WTC11 (cell line): ENCODE measurements at regions not wholly inside any gene's neighbourhood (a gene's known extent, or its start where the extent isn't known, plus 50 kb on each side); places are given as distances from the start of the nearest gene placed in this dataset.

Experiments used
- CREB1 ChIP-seq: sonication (generic); formaldehyde crosslinking; IDR thresholded peaks from 2 replicates; pipeline ENCODE4 v1.8.0; 2023; ENCODE audit warnings: mild to moderate bottlenecking, missing genetic modification reagents
- ETV6 ChIP-seq: sonication (generic); formaldehyde crosslinking; IDR thresholded peaks from 2 replicates; pipeline ENCODE4 v1.8.1; 2022; ENCODE audit warnings: mild to moderate bottlenecking, missing genetic modification reagents
- SP1 ChIP-seq: sonication (generic); formaldehyde crosslinking; conservative IDR thresholded peaks from 2 replicates; pipeline ENCODE4 v1.8.1; 2022; ENCODE audit warnings: missing genetic modification reagents
- TEAD4 ChIP-seq: sonication (generic); formaldehyde crosslinking; IDR thresholded peaks from 2 replicates; pipeline ENCODE4 v1.8.0; 2022; ENCODE audit warnings: mild to moderate bottlenecking, missing genetic modification reagents
- ZNF263 ChIP-seq: sonication (generic); formaldehyde crosslinking; IDR thresholded peaks from 2 replicates; pipeline ENCODE4 v1.8.1; 2022; ENCODE audit warnings: low read depth, mild to moderate bottlenecking, moderate library complexity, missing genetic modification reagents
- TF ChIP-seq, protein P1 (sequence below): fragments of 200-600 bp; IDR thresholded peaks from 2 replicates; pipeline ENCODE4 v1.8.0; 2022; ENCODE audit warnings: antibody characterized with exemption
- TF ChIP-seq, protein P2 (sequence below): sonication (generic); formaldehyde crosslinking; IDR thresholded peaks from 2 replicates; pipeline ENCODE4 v1.8.0; 2023; ENCODE audit warnings: missing genetic modification reagents, mild to moderate bottlenecking, borderline replicate concordance

GRCh38 chr9:726005-726404 is 115.5 kb upstream of the DMRT1 start:
- TF ChIP-seq TEAD4 (CRISPR knock-in tag): no peak
- TF ChIP-seq, protein P1, sequence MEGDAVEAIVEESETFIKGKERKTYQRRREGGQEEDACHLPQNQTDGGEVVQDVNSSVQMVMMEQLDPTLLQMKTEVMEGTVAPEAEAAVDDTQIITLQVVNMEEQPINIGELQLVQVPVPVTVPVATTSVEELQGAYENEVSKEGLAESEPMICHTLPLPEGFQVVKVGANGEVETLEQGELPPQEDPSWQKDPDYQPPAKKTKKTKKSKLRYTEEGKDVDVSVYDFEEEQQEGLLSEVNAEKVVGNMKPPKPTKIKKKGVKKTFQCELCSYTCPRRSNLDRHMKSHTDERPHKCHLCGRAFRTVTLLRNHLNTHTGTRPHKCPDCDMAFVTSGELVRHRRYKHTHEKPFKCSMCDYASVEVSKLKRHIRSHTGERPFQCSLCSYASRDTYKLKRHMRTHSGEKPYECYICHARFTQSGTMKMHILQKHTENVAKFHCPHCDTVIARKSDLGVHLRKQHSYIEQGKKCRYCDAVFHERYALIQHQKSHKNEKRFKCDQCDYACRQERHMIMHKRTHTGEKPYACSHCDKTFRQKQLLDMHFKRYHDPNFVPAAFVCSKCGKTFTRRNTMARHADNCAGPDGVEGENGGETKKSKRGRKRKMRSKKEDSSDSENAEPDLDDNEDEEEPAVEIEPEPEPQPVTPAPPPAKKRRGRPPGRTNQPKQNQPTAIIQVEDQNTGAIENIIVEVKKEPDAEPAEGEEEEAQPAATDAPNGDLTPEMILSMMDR: no peak
- no peak for TF ChIP-seq CREB1
- no peak for TF ChIP-seq SP1 (CRISPR knock-in tag)
- no peak for TF ChIP-seq ETV6
- no peak for TF ChIP-seq ZNF263 (CRISPR knock-in tag)
- TF ChIP-seq, protein P2, sequence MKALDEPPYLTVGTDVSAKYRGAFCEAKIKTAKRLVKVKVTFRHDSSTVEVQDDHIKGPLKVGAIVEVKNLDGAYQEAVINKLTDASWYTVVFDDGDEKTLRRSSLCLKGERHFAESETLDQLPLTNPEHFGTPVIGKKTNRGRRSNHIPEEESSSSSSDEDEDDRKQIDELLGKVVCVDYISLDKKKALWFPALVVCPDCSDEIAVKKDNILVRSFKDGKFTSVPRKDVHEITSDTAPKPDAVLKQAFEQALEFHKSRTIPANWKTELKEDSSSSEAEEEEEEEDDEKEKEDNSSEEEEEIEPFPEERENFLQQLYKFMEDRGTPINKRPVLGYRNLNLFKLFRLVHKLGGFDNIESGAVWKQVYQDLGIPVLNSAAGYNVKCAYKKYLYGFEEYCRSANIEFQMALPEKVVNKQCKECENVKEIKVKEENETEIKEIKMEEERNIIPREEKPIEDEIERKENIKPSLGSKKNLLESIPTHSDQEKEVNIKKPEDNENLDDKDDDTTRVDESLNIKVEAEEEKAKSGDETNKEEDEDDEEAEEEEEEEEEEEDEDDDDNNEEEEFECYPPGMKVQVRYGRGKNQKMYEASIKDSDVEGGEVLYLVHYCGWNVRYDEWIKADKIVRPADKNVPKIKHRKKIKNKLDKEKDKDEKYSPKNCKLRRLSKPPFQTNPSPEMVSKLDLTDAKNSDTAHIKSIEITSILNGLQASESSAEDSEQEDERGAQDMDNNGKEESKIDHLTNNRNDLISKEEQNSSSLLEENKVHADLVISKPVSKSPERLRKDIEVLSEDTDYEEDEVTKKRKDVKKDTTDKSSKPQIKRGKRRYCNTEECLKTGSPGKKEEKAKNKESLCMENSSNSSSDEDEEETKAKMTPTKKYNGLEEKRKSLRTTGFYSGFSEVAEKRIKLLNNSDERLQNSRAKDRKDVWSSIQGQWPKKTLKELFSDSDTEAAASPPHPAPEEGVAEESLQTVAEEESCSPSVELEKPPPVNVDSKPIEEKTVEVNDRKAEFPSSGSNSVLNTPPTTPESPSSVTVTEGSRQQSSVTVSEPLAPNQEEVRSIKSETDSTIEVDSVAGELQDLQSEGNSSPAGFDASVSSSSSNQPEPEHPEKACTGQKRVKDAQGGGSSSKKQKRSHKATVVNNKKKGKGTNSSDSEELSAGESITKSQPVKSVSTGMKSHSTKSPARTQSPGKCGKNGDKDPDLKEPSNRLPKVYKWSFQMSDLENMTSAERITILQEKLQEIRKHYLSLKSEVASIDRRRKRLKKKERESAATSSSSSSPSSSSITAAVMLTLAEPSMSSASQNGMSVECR (CRISPR knock-in tag): no peak
